Keratinocyte (primary cell): ENCODE measurements at regions not wholly inside any gene's neighbourhood (a gene's known extent, or its start where the extent isn't known, plus 50 kb on each side); places are given as distances from the start of the nearest gene placed in this dataset.

Experiments
- DNase-seq: peaks from one replicate; pipeline ENCODE4 v3.0.0-alpha.2; 2011; ENCODE audit warnings: low read depth, missing footprints, low spot score
- FAIRE-seq: peaks from 2 replicates; lab custom pipeline; 2011; peaks lifted over from hg19 to GRCh38; lab: Jason Lieb, UNC
- H2AFZ ChIP-seq: 2 replicates; pipeline ENCODE4 v1.6.0; 2012; ENCODE audit warnings: low read length, control low read depth, inconsistent platforms; ENCODE audit not compliant: control insufficient read depth
- H3K27ac ChIP-seq: 2 replicates; pipeline ENCODE4 v1.5.1; 2011; ENCODE audit warnings: low read length; ENCODE audit not compliant: control insufficient read depth, insufficient read depth
- H3K27me3 ChIP-seq: 3 replicates; pipeline ENCODE4 v1.6.0; 2011; ENCODE audit warnings: low read length; ENCODE audit not compliant: control insufficient read depth, insufficient read depth; ENCODE audit errors: extremely low read depth
- H3K36me3 ChIP-seq, 2 experiments: 2 replicates in 1 of 2; 3 replicates in 1 of 2; pipeline ENCODE4 v1.5.1; 2011; ENCODE audit warnings: low read length in 2 of 2, mild to moderate bottlenecking in 1 of 2; ENCODE audit not compliant: control insufficient read depth in 2 of 2, insufficient read depth in 2 of 2; ENCODE audit errors: extremely low read depth in 1 of 2
- H3K4me1 ChIP-seq: 3 replicates; pipeline ENCODE4 v1.5.1; 2011; ENCODE audit warnings: low read length; ENCODE audit not compliant: control insufficient read depth, insufficient read depth; ENCODE audit errors: extremely low read depth
- H3K4me2 ChIP-seq: 3 replicates; pipeline ENCODE4 v1.6.0; 2011; ENCODE audit warnings: low read depth, low read length; ENCODE audit not compliant: control insufficient read depth, insufficient read depth; ENCODE audit errors: extremely low read depth
- H3K4me3 ChIP-seq, 3 experiments: fragments of 200-600 bp in 1 of 3; sonication (generic) in 1 of 3; 2 replicates in 2 of 3; 3 replicates in 1 of 3; pipeline ENCODE4 v1.5.1; 2011 to 2016; ENCODE audit warnings: low read length in 3 of 3, mild to moderate bottlenecking in 3 of 3, control low read depth in 2 of 3, inconsistent platforms in 1 of 3, low read depth in 1 of 3, mixed read lengths in 1 of 3, mixed run types in 1 of 3, moderate library complexity in 1 of 3; ENCODE audit not compliant: control insufficient read depth in 2 of 3, insufficient read depth in 2 of 3; ENCODE audit errors: extremely low read depth in 1 of 3
- H3K79me2 ChIP-seq: 2 replicates; pipeline ENCODE4 v1.6.0; 2012; ENCODE audit warnings: low read length; ENCODE audit not compliant: control insufficient read depth, insufficient read depth
- H3K9ac ChIP-seq: 3 replicates; pipeline ENCODE4 v1.6.0; 2011; ENCODE audit warnings: low read length; ENCODE audit not compliant: control insufficient read depth, insufficient read depth; ENCODE audit errors: extremely low read depth
- H3K9me1 ChIP-seq: 3 replicates; pipeline ENCODE4 v1.6.0; 2011; ENCODE audit warnings: low read length; ENCODE audit not compliant: control insufficient read depth, insufficient read depth; ENCODE audit errors: extremely low read depth
- H3K9me3 ChIP-seq: 2 replicates; pipeline ENCODE4 v1.5.1; 2012; ENCODE audit warnings: low read depth, low read length; ENCODE audit not compliant: control insufficient read depth
- H4K20me1 ChIP-seq: 3 replicates; pipeline ENCODE4 v1.6.0; 2011; ENCODE audit warnings: low read length; ENCODE audit not compliant: control insufficient read depth, insufficient read depth; ENCODE audit errors: extremely low read depth
- EZH2 ChIP-seq: IDR thresholded peaks from one replicate; pipeline ENCODE4 v1.6.1; 2012; ENCODE audit warnings: inconsistent platforms, mild to moderate bottlenecking, low read length, moderate library complexity
- dilution Hi-C: fragments of 300-500 bp; cut with MboI; formaldehyde crosslinking; loops from one replicate; pipeline ENCODE4 v1.7.0; 2020; ENCODE audit warnings: low sequenced_read_pairs; ENCODE audit not compliant: extremely low pct_ligation_motif_present
- TF ChIP-seq, protein P1 (sequence below), 3 experiments: IDR thresholded peaks in 1 of 3; conservative IDR thresholded peaks in 1 of 3; optimal IDR thresholded peaks in 1 of 3; 2 replicates in 2 of 3; 3 replicates in 1 of 3; pipeline versions ENCODE3 to v1.5.1; 2011; ENCODE audit warnings: low read length in 3 of 3, mild to moderate bottlenecking in 3 of 3, moderate library complexity in 2 of 3, control low read depth in 1 of 3, inconsistent platforms in 1 of 3; ENCODE audit not compliant: insufficient read depth in 2 of 3; ENCODE audit errors: extremely low read depth in 1 of 3

DNA sequence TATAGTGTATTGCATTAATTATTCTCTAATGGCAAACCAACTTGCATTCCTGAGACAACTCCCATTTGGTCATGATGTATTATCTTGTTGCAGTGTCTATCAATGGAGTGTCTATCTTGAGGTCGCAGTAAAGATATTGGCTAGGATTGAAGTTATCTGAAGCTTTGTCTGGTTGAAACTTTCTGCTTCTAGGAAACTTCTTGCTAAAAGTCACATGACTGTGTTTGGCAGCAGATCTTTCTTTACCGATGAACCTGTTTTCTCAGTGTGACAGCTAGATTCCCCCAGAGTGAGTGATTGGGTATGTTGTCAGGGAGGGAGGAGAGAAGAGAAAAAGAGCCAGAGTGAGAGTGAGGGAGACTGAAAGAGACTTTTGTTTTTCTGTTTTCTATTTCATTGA, 119.6 kb downstream of the QPCT start:
- no peak for TF ChIP-seq EZH2
- TF ChIP-seq, protein P1, sequence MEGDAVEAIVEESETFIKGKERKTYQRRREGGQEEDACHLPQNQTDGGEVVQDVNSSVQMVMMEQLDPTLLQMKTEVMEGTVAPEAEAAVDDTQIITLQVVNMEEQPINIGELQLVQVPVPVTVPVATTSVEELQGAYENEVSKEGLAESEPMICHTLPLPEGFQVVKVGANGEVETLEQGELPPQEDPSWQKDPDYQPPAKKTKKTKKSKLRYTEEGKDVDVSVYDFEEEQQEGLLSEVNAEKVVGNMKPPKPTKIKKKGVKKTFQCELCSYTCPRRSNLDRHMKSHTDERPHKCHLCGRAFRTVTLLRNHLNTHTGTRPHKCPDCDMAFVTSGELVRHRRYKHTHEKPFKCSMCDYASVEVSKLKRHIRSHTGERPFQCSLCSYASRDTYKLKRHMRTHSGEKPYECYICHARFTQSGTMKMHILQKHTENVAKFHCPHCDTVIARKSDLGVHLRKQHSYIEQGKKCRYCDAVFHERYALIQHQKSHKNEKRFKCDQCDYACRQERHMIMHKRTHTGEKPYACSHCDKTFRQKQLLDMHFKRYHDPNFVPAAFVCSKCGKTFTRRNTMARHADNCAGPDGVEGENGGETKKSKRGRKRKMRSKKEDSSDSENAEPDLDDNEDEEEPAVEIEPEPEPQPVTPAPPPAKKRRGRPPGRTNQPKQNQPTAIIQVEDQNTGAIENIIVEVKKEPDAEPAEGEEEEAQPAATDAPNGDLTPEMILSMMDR (optimal IDR thresholded peaks at IDR 0.05 in 1 of 3, IDR thresholded peaks at IDR 0.05 in 1 of 3, conservative IDR thresholded peaks at IDR 0.05 in 1 of 3; ENCODE audit: extremely low read depth in 1 of 3, insufficient read depth in 2 of 3, low read length in 3 of 3): no peak
- Histone ChIP-seq H3K4me1 (peaks cover 5% of the 10 kb centered on the region), H3K4me3 (no peak overlapping the region), H3K27ac (no peak overlapping the region), H3K79me2 (no peaks in the 10 kb centered on the region), H4K20me1 (no peaks in the 10 kb centered on the region), H3K36me3 (no peaks in the 10 kb centered on the region), H3K9me1 (no peaks in the 10 kb centered on the region), H2AFZ (no peak overlapping the region), H3K9me3 (no peaks in the 10 kb centered on the region), H3K27me3 (no peaks in the 10 kb centered on the region), H3K4me2 (peak overlapping the region; percentile 5), H3K9ac (no peak overlapping the region)
- dilution Hi-C loops: no loop called here
- peak; percentile 49 for FAIRE-seq
- DNase-seq: no peak

DNA sequence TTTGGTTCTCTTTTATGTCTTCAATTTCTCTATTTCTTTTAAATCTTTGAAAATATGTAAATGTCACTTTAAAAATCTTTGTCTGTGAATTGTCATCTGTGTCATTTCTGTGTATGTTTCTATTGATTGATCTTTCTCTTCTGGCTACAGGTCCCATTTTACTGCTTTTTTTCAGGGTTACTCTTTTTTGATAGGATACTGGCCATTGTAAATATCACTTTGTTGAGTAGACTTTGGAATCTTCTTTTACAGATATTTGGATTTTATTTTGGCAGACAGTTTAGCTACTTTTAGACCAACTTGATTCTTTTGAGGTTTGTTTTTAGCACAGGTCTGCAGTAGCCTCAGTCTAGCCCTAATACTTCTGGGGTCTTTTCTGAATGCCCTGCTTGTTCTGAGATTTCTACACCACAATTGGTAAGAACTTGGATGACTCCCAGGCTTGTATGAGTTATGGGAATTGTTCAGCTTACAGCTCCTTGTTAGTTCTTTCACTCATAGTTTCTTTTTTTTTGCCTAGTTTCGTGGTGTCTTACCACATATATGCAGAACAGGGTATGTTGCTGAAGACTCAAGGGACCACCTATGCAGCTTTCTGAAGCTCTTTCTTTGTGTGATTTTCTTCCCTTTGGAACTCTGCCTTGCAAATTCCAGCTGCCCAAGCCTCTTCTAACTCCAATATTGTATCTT, 122.2 kb downstream of the QPCT start:
- Histone ChIP-seq H3K27me3 (no peaks in the 10 kb centered on the region), H3K79me2 (no peaks in the 10 kb centered on the region), H3K27ac (no peak overlapping the region), H3K4me1 (no peaks in the 10 kb centered on the region), H3K9me3 (no peaks in the 10 kb centered on the region), H3K36me3 (no peaks in the 10 kb centered on the region), H4K20me1 (no peaks in the 10 kb centered on the region), H2AFZ (no peak overlapping the region), H3K9ac (no peak overlapping the region), H3K9me1 (no peaks in the 10 kb centered on the region), H3K4me3 (no peak overlapping the region), H3K4me2 (no peak overlapping the region)
- dilution Hi-C loops: no loop called here
- FAIRE-seq: no peak
- no peak for DNase-seq
- TF ChIP-seq EZH2: no peak
- TF ChIP-seq, protein P1 (optimal IDR thresholded peaks at IDR 0.05 in 1 of 3, IDR thresholded peaks at IDR 0.05 in 1 of 3, conservative IDR thresholded peaks at IDR 0.05 in 1 of 3; ENCODE audit: extremely low read depth in 1 of 3, insufficient read depth in 2 of 3, low read length in 3 of 3): no peak
